ENCODE measurements at regions not wholly inside any gene's neighbourhood (a gene's known extent, or its start where the extent isn't known, plus 50 kb on each side); places are given as distances from the start of the nearest gene placed in this dataset.

- TF ChIP-seq CTCF (IDR thresholded peaks at IDR 0.05) (no peak), POLR2A (IDR thresholded peaks at IDR 0.05) (no peak)
Measured at GRCh38 chr2:22692746-22693145, 692.2 kb upstream of the KLHL29 start.
